ENCODE measurements at regions not wholly inside any gene's neighbourhood (a gene's known extent, or its start where the extent isn't known, plus 50 kb on each side); places are given as distances from the start of the nearest gene placed in this dataset.

- TF ChIP-seq EZH2 (IDR thresholded peaks at IDR 0.05; ENCODE audit: insufficient read depth, poor library complexity, severe bottlenecking) (no peak), EZH2phosphoT487 (IDR thresholded peaks at IDR 0.05; ENCODE audit: insufficient read depth, low read depth) (no peak)
Measured at GRCh38 chr2:19700861-19701585, 200.8 kb downstream of the TTC32 start.
